Neural progenitor cell (in vitro differentiated cells): ENCODE measurements at regions not wholly inside any gene's neighbourhood (a gene's known extent, or its start where the extent isn't known, plus 50 kb on each side); places are given as distances from the start of the nearest gene placed in this dataset.

Experiments
- EZH2 ChIP-seq: fragments of 200-600 bp; sonication (generic); IDR thresholded peaks from 2 replicates; pipeline ENCODE4 v1.6.1; 2017; ENCODE audit warnings: antibody characterized with exemption, mild to moderate bottlenecking, moderate library complexity
- EZH2phosphoT487 ChIP-seq: fragments of 200-600 bp; sonication (generic); IDR thresholded peaks from 2 replicates; pipeline ENCODE4 v1.6.1; 2017; ENCODE audit warnings: antibody characterized with exemption
- TF ChIP-seq, protein P1 (sequence below): fragments of 200-600 bp; sonication (generic); IDR thresholded peaks from 2 replicates; pipeline ENCODE4 v1.5.1; 2017; ENCODE audit warnings: antibody characterized with exemption, mild to moderate bottlenecking

- TF ChIP-seq, protein P1, sequence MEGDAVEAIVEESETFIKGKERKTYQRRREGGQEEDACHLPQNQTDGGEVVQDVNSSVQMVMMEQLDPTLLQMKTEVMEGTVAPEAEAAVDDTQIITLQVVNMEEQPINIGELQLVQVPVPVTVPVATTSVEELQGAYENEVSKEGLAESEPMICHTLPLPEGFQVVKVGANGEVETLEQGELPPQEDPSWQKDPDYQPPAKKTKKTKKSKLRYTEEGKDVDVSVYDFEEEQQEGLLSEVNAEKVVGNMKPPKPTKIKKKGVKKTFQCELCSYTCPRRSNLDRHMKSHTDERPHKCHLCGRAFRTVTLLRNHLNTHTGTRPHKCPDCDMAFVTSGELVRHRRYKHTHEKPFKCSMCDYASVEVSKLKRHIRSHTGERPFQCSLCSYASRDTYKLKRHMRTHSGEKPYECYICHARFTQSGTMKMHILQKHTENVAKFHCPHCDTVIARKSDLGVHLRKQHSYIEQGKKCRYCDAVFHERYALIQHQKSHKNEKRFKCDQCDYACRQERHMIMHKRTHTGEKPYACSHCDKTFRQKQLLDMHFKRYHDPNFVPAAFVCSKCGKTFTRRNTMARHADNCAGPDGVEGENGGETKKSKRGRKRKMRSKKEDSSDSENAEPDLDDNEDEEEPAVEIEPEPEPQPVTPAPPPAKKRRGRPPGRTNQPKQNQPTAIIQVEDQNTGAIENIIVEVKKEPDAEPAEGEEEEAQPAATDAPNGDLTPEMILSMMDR: no peak
- no peak for TF ChIP-seq EZH2phosphoT487
- no peak for TF ChIP-seq EZH2
Observed at GRCh38 chr14:97053941-97054340, 256.8 kb downstream of the VRK1 start.
